ENCODE measurements at regions not wholly inside any gene's neighbourhood (a gene's known extent, or its start where the extent isn't known, plus 50 kb on each side); places are given as distances from the start of the nearest gene placed in this dataset.
A peak's percentile ranks its signal among the peaks of the same experiment; 100 is the strongest.

- FAIRE-seq (no peak), DNase-seq (ENCODE audit: low read depth in 1 of 2, low spot score in 2 of 2) (no peak)
- Histone ChIP-seq H3K4me1 (replicated peaks in 1 of 4; ENCODE audit: control insufficient read depth in 3 of 4, insufficient read depth in 4 of 4, low read length in 3 of 4) (peaks cover 0 to 3% (median 0%) of the 10 kb centered on the region in 4 experiments; a peak in 3 of 7 replicates), H4K20me1 (replicated peaks in 1 of 2; ENCODE audit: control insufficient read depth in 1 of 2, insufficient read depth in 2 of 2, low read length in 2 of 2) (no peaks in the 10 kb centered on the region), H3K36me3 (ENCODE audit: control insufficient read depth in 2 of 4, insufficient read depth in 4 of 4, low read length in 3 of 4) (no peaks in the 10 kb centered on the region), H4K8ac (ENCODE audit: extremely low read depth, insufficient read depth, low read length) (no peak overlapping the region), H3K4ac (replicated peaks; ENCODE audit: insufficient read length, low read depth, low read length) (no peak overlapping the region), H2BK15ac (ENCODE audit: low read length) (no peak overlapping the region), H3K4me3 (ENCODE audit: extremely low read depth in 1 of 4, insufficient read depth in 2 of 4, low read depth in 3 of 4, low read length in 4 of 4) (no peak overlapping the region), H2AK5ac (ENCODE audit: low read depth, low read length) (no peak overlapping the region), H3K18ac (ENCODE audit: extremely low read depth, low read length) (no peak overlapping the region), H2BK5ac (ENCODE audit: low read depth, low read length) (no peak overlapping the region), H3K9ac (replicated peaks in 1 of 4; ENCODE audit: extremely low read depth in 1 of 4, low read depth in 3 of 4, low read length in 3 of 4) (no peak overlapping the region), H3K79me2 (ENCODE audit: control insufficient read depth in 1 of 2, insufficient read depth in 2 of 2, low read length in 2 of 2) (no peaks in the 10 kb centered on the region), H3K14ac (ENCODE audit: insufficient read length) (no peak overlapping the region), H3K56ac (replicated peaks; ENCODE audit: insufficient read length, low read depth, low read length) (no peak overlapping the region), H3K4me2 (ENCODE audit: insufficient read depth in 1 of 2, low read depth in 2 of 2, low read length in 2 of 2) (no peak overlapping the region), H2AFZ (ENCODE audit: low read length) (no peak overlapping the region; the same call in 1 of the 2 replicates), H3K27ac (ENCODE audit: low read depth, low read length) (no peak overlapping the region), H3K27me3 (replicated peaks in 1 of 4; ENCODE audit: control insufficient read depth in 3 of 4, extremely low read depth in 1 of 4, insufficient read depth in 3 of 4, low read length in 3 of 4) (peaks cover 0 to 1% (median 0%) of the 10 kb centered on the region in 4 experiments; a peak in 1 of 7 replicates), H2BK12ac (ENCODE audit: low read depth, low read length) (peak overlapping the region; percentile 60; the same call in 1 of the 2 replicates), H3K23me2 (ENCODE audit: low read depth, low read length) (no peaks in the 10 kb centered on the region), H3K79me1 (ENCODE audit: low read depth, low read length) (no peaks in the 10 kb centered on the region), H3K23ac (ENCODE audit: insufficient read length) (no peak overlapping the region), H2BK120ac (replicated peaks; ENCODE audit: low read depth, low read length) (no peak overlapping the region), H4K5ac (ENCODE audit: insufficient read length, low read depth, low read length) (no peak overlapping the region), H4K91ac (replicated peaks; ENCODE audit: insufficient read length, low read length) (no peak overlapping the region), H3K9me3 (ENCODE audit: insufficient read depth in 2 of 2, low read depth in 1 of 2, low read length in 1 of 2) (peaks cover 4 to 7% of the 10 kb centered on the region in 2 experiments; a peak in 1 of 4 replicates), H2BK20ac (ENCODE audit: low read length) (peak overlapping the region; percentile 18; the same call in 1 of the 2 replicates)
- WGBS, 2 experiments (ENCODE audit: extremely low coverage in 1 of 2, insufficient coverage in 1 of 2, insufficient read length in 1 of 2, insufficient replicate concordance in 2 of 2, low coverage in 1 of 2, low lambda C conversion rate in 2 of 2, missing lambda C conversion rate in 1 of 2), result 91% methylated on average over 7 of the region's 7 CpGs; no CpG with 5 or more reads in 1 of the 2 experiments
- POLR2A ChIA-PET (ENCODE audit: partially characterized antibody), result interaction anchor here (0.6 kb wide), 1 partner anchor 255 kb away, joined by 4 read pairs; no protein-coding TSS in a partner anchor
- TF ChIP-seq BCL11A (IDR thresholded peaks at IDR 0.05; ENCODE audit: low read depth in 2 of 2, low read length in 2 of 2) (no peak), KDM1A (IDR thresholded peaks at IDR 0.05; ENCODE audit: borderline replicate concordance, low read length) (no peak), POLR2A (IDR thresholded peaks at IDR 0.05; ENCODE audit: control extremely low read depth in 1 of 2, low read depth in 2 of 2, low read length in 2 of 2) (no peak)
- CTCF ChIA-PET (ENCODE audit: partially characterized antibody), result interaction anchor here (0.6 to 1.9 kb wide), 3 partner anchors 85 to 216 kb away, joined by 3 to 6 read pairs (median 3); no protein-coding TSS in a partner anchor
These were observed 87.7 kb upstream of the SLC45A1 start for GRCh38 chr1:8230292-8230621.

All from H1 (cell line).